Effector memory CD4-positive, alpha-beta T cell (primary cell): ENCODE measurements at regions not wholly inside any gene's neighbourhood (a gene's known extent, or its start where the extent isn't known, plus 50 kb on each side); places are given as distances from the start of the nearest gene placed in this dataset.

Experiments
- DNase-seq, 3 donors: peaks; one replicate each; pipeline ENCODE4 v3.0.0-alpha.2; 2020
- H3K27ac ChIP-seq: 2 replicates; pipeline ENCODE4 v1.7.0; 2013; ENCODE audit warnings: mild to moderate bottlenecking, low read length, moderate library complexity; ENCODE audit not compliant: insufficient read depth, poor library complexity, severe bottlenecking
- H3K27me3 ChIP-seq: replicated peaks from 2 replicates; pipeline ENCODE4 v1.7.0; 2013; ENCODE audit warnings: mild to moderate bottlenecking, low read length; ENCODE audit not compliant: insufficient read depth, control insufficient read depth, poor library complexity, severe bottlenecking
- H3K36me3 ChIP-seq: 2 replicates; pipeline ENCODE4 v1.7.0; 2013; ENCODE audit warnings: mild to moderate bottlenecking, low read length, moderate library complexity; ENCODE audit not compliant: control insufficient read depth, insufficient read depth
- H3K4me1 ChIP-seq: 2 replicates; pipeline ENCODE4 v1.7.0; 2013; ENCODE audit warnings: low read length, mild to moderate bottlenecking; ENCODE audit not compliant: control insufficient read depth, insufficient read depth, poor library complexity, severe bottlenecking
- H3K4me3 ChIP-seq: 2 replicates; pipeline ENCODE4 v1.7.0; 2013; ENCODE audit warnings: low read length, low read depth, mild to moderate bottlenecking; ENCODE audit not compliant: insufficient read depth, poor library complexity, severe bottlenecking
- H3K9me3 ChIP-seq: 2 replicates; pipeline ENCODE4 v1.7.0; 2013; ENCODE audit warnings: mild to moderate bottlenecking, low read length, moderate library complexity; ENCODE audit not compliant: control insufficient read depth

- no peak for DNase-seq
- no peaks in the 10 kb centered on the region for H3K36me3 ChIP-seq
- no peaks in the 10 kb centered on the region for H3K27me3 ChIP-seq
- H3K4me3 ChIP-seq, result no peak overlapping the region
- H3K27ac ChIP-seq, result no peak overlapping the region
- peaks cover 20% of the 10 kb centered on the region for H3K4me1 ChIP-seq
- H3K9me3 ChIP-seq, result no peaks in the 10 kb centered on the region
These were observed 110.2 kb downstream of the VCPKMT start for GRCh38 chr14:50006141-50006540.

GRCh38 chr14:50007123-50007903, 109.1 kb downstream of the VCPKMT start:
- no peak overlapping the region for H3K4me3 ChIP-seq
- no peaks in the 10 kb centered on the region for H3K36me3 ChIP-seq
- no peaks in the 10 kb centered on the region for H3K27me3 ChIP-seq
- DNase-seq, result no peak
- no peaks in the 10 kb centered on the region for H3K9me3 ChIP-seq
- no peak overlapping the region for H3K27ac ChIP-seq
- H3K4me1 ChIP-seq, result peaks cover 9% of the 10 kb centered on the region

GRCh38 chr14:50008562-50008961, 107.8 kb downstream of the VCPKMT start:
- Histone ChIP-seq H3K27ac (no peak overlapping the region), H3K4me1 (no peaks in the 10 kb centered on the region), H3K4me3 (no peak overlapping the region)

GRCh38 chr14:50008974-50009373, 107.4 kb downstream of the VCPKMT start:
- no peaks in the 10 kb centered on the region for H3K9me3 ChIP-seq
- H3K36me3 ChIP-seq, result no peaks in the 10 kb centered on the region
- H3K27ac ChIP-seq, result no peak overlapping the region
- H3K27me3 ChIP-seq, result no peaks in the 10 kb centered on the region
- DNase-seq, result no peak
- no peak overlapping the region for H3K4me3 ChIP-seq
- H3K4me1 ChIP-seq, result no peaks in the 10 kb centered on the region

More at GRCh38 chr14:50008562-50008961, 107.8 kb downstream of the VCPKMT start:
- Histone ChIP-seq H3K36me3 (no peaks in the 10 kb centered on the region), H3K9me3 (no peaks in the 10 kb centered on the region), H3K27me3 (no peaks in the 10 kb centered on the region)
- DNase-seq, result no peak

- Histone ChIP-seq H3K27ac (no peak overlapping the region), H3K4me1 (no peaks in the 10 kb centered on the region)
- no peak for DNase-seq
These were observed 105.6 kb downstream of the VCPKMT start for GRCh38 chr14:50010752-50011151.

GRCh38 chr14:50011242-50011641, 105.1 kb downstream of the VCPKMT start:
- DNase-seq, result no peak
- Histone ChIP-seq H3K9me3 (no peaks in the 10 kb centered on the region), H3K27ac (no peak overlapping the region), H3K27me3 (no peaks in the 10 kb centered on the region), H3K4me3 (no peak overlapping the region), H3K36me3 (no peaks in the 10 kb centered on the region), H3K4me1 (no peaks in the 10 kb centered on the region)

More at GRCh38 chr14:50010752-50011151, 105.6 kb downstream of the VCPKMT start:
- no peak overlapping the region for H3K4me3 ChIP-seq
- no peaks in the 10 kb centered on the region for H3K27me3 ChIP-seq
- H3K36me3 ChIP-seq, result no peaks in the 10 kb centered on the region
- H3K9me3 ChIP-seq, result no peaks in the 10 kb centered on the region

GRCh38 chr14:50012644-50013043, 103.7 kb downstream of the VCPKMT start:
- H3K4me1 ChIP-seq, result no peaks in the 10 kb centered on the region
- no peak overlapping the region for H3K4me3 ChIP-seq
- H3K36me3 ChIP-seq, result no peaks in the 10 kb centered on the region
- no peak for DNase-seq
- no peaks in the 10 kb centered on the region for H3K27me3 ChIP-seq
- H3K9me3 ChIP-seq, result no peaks in the 10 kb centered on the region
- H3K27ac ChIP-seq, result no peak overlapping the region

- Histone ChIP-seq H3K4me1 (no peaks in the 10 kb centered on the region), H3K27me3 (no peaks in the 10 kb centered on the region), H3K27ac (no peak overlapping the region), H3K4me3 (no peak overlapping the region), H3K36me3 (no peaks in the 10 kb centered on the region), H3K9me3 (no peaks in the 10 kb centered on the region)
- DNase-seq, result no peak
These were observed 103.0 kb downstream of the VCPKMT start for GRCh38 chr14:50013198-50013918.

GRCh38 chr14:50013934-50014333, 102.4 kb downstream of the VCPKMT start:
- H3K27me3 ChIP-seq, result no peaks in the 10 kb centered on the region
- H3K4me1 ChIP-seq, result no peaks in the 10 kb centered on the region
- no peak overlapping the region for H3K27ac ChIP-seq

GRCh38 chr14:50014809-50015430, 101.5 kb downstream of the VCPKMT start:
- no peaks in the 10 kb centered on the region for H3K9me3 ChIP-seq
- no peaks in the 10 kb centered on the region for H3K27me3 ChIP-seq
- H3K27ac ChIP-seq, result no peak overlapping the region
- H3K36me3 ChIP-seq, result no peaks in the 10 kb centered on the region
- no peak overlapping the region for H3K4me3 ChIP-seq
- no peaks in the 10 kb centered on the region for H3K4me1 ChIP-seq
- no peak for DNase-seq

More at GRCh38 chr14:50013934-50014333, 102.4 kb downstream of the VCPKMT start:
- Histone ChIP-seq H3K4me3 (no peak overlapping the region), H3K36me3 (no peaks in the 10 kb centered on the region), H3K9me3 (no peaks in the 10 kb centered on the region)
- no peak for DNase-seq
